ENCODE measurements at regions not wholly inside any gene's neighbourhood (a gene's known extent, or its start where the extent isn't known, plus 50 kb on each side); places are given as distances from the start of the nearest gene placed in this dataset.

GRCh38 chr4:184275766-184276165 lies 58.1 kb upstream of the ENPP6 start:
- no peaks in the 10 kb centered on the region for H3K4me1 ChIP-seq (replicated peaks in 1 of 2; ENCODE audit: control insufficient read depth in 2 of 2, insufficient read depth in 2 of 2, low read length in 2 of 2)
- WGBS (ENCODE audit: insufficient coverage, low coverage, missing lambda C conversion rate), result 54% methylated on average over 2 of the region's 2 CpGs
- peaks cover 4% of the 10 kb centered on the region for H3K9me3 ChIP-seq (replicated peaks; ENCODE audit: control insufficient read depth, insufficient read depth, low read depth, low read length)
- no peaks in the 10 kb centered on the region for H3K36me3 ChIP-seq (ENCODE audit: control insufficient read depth, insufficient read depth, low read length)
- POLR2A ChIA-PET, result interaction anchor here (0.7 kb wide), 1 partner anchor 1164 kb away, joined by 3 read pairs; no protein-coding TSS in a partner anchor
- H3K4me2 ChIP-seq (ENCODE audit: insufficient read depth, low read length), result no peak overlapping the region
- no peak overlapping the region for H3K4me3 ChIP-seq
- no peak for TF ChIP-seq ZNF655 (CRISPR knock-in tag; IDR thresholded peaks at IDR 0.05)
- no peak for TF ChIP-seq PHF21A (IDR thresholded peaks at IDR 0.05; ENCODE audit: borderline replicate concordance, low read depth)
- no peak for TF ChIP-seq ZNF436 (CRISPR knock-in tag; IDR thresholded peaks at IDR 0.05)
- no peak for TF ChIP-seq U2AF1 (optimal IDR thresholded peaks at IDR 0.05; ENCODE audit: low read depth, low read length)
- no peak for TF ChIP-seq REST (IDR thresholded peaks at IDR 0.05; ENCODE audit: borderline replicate concordance)
- no peak for TF ChIP-seq REST (CRISPR knock-in tag; IDR thresholded peaks at IDR 0.05; ENCODE audit: low read depth)
- TF ChIP-seq ZNF165 (CRISPR knock-in tag; IDR thresholded peaks at IDR 0.05; ENCODE audit: borderline replicate concordance), result no peak
- TF ChIP-seq ZNF507 (tag; conservative IDR thresholded peaks at IDR 0.05), result no peak
- no peak for TF ChIP-seq KAT7 (CRISPR knock-in tag; IDR thresholded peaks at IDR 0.05; ENCODE audit: borderline replicate concordance)
- H3K9me1 ChIP-seq (ENCODE audit: control insufficient read depth, insufficient read depth, low read length), result no peaks in the 10 kb centered on the region
- no peaks in the 10 kb centered on the region for H3K27me3 ChIP-seq (ENCODE audit: control insufficient read depth in 2 of 2, insufficient read depth in 2 of 2, low read length in 2 of 2)
- ATAC-seq (no peak), FAIRE-seq (no peak), DNase-seq (ENCODE audit: extremely low read depth in 1 of 4, low spot score in 3 of 4) (no peak)
- no peak overlapping the region for H3K27ac ChIP-seq (ENCODE audit: extremely low read depth, low read depth, low read length)
- no peaks in the 10 kb centered on the region for H3K79me2 ChIP-seq (ENCODE audit: control insufficient read depth, insufficient read depth, low read length)
- intact Hi-C loops (cut with micrococcal nuclease) (no loop called here), in situ Hi-C loops (cut with MboI) (no loop called here)
- H3K9ac ChIP-seq (ENCODE audit: insufficient read depth in 1 of 2, low read depth in 2 of 2, low read length in 2 of 2), result no peak overlapping the region
- BruUV-seq (replicated peaks), result no TSS peak
- H4K20me1 ChIP-seq (replicated peaks; ENCODE audit: control insufficient read depth, insufficient read depth, low read length), result no peaks in the 10 kb centered on the region
- H2AFZ ChIP-seq (ENCODE audit: low read depth, low read length), result no peak overlapping the region
- CTCF ChIA-PET (ENCODE audit: low intra/inter-chr PET ratio), result no interaction called here

Measured in K562 (cell line).